IPS-11a (cell line): ENCODE measurements at regions not wholly inside any gene's neighbourhood (a gene's known extent, or its start where the extent isn't known, plus 50 kb on each side); places are given as distances from the start of the nearest gene placed in this dataset.

Experiments used
- H3K4me3 ChIP-seq: one replicate; pipeline ENCODE4 v1.5.1; 2013; ENCODE audit warnings: low read depth, low read length, control low read depth

DNA sequence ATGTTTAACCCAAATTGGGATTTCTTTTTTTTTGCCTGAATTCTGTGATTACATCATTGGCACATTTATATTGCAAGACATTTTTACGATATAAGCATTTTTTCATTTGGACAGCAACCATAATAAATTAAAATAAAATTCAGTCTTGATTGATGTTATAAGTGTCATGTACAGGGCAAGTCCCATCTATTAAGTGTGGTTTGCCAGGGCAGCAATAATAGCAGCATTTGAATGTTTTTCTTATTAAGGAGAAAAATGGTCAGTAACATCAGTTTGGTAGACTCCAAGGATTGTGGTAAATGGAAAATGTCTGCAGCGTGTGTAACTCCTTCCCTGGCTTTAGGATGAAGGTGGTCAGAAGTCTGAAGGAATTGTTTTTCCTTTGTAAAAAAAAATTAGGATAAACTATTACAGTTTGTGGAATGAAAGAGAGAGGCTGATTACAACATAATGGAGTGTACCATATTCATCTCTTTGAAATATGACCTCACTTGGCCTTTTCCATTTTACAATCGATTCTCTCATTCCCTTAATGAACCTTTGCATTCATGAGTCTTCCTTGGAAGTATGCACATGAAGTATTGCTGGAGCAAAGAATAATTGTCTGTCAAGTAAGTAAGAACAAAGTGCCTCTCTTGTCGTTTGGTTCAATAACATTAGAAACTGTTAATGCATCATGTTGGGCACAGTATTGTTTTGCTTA, 405.4 kb upstream of the THRB start:
- no peak overlapping the region for H3K4me3 ChIP-seq

DNA sequence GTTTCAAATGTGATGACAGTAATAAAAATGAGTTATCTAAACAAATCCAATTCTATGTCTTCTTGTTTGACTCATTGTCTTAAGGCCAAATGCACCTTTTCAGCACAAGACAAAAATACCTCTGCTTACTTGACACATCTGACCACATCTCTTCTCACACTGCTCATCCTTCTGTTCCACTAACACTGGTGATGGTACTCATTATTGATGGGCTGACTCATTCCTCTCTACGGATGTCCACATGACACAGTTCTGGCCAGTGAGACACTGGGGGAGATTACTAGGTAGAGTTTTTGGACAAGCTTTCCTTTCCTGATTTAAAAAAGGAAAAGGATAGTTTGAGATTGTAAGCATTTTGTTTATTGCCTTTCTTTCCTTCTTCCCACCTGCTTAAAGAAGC, 410.6 kb upstream of the THRB start:
- no peak overlapping the region for H3K4me3 ChIP-seq

DNA sequence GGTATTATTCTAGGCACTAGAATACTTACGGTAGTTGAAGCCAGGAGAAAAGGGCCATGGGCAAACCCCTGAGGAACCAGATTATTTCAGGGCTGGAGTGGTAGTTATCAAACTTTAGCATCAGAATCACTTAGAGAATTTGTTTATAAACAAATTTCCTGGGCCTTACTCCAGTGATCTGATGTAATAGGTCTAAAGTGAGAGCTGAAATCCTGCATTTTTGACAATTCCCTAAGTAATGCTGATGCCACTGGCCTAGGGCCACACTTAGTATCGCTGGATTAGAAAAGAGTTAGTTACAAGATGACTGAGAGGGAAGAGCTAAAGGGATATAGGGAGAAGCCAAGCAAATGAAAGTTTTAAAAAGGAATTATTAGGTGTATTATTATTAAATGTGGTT, 412.5 kb upstream of the THRB start:
- no peak overlapping the region for H3K4me3 ChIP-seq

DNA sequence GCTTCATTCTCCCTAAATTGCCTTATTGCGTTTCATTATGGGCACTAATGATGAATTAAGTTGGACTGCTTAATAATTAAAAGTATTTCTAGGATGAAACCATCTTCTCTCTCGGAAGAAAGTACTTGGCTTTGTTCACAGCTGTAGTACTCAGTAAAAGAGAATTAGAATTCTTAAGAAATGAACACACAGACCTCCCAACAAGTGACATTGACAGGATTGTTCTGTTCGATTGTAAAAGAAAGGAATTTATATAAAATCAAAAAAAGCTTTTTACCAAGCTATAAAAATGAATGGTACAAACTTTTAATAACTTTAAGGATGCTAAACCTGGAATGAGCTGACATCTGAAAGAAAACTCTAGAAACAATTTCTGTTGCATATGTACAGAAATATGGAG, 416.4 kb upstream of the THRB start:
- no peak overlapping the region for H3K4me3 ChIP-seq

DNA sequence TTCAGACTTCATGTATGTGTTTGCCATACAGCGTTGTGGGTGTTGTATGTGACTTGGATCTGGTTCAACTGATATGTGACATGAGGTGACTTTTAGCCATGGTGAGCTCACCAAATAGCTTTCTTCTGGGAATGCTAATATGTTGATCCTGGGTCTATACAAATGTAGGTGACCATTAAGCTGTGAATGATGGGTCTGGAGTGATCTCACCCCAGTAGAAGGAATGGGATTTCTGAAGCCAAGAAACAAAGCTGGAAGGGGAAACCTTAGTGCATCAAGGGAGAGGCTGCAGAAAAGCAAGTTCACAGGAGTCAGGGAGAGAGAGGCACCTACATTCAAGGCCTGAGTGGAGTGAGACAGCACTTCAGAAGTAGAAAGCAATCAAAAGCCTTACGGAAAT, 421.0 kb upstream of the THRB start:
- no peak overlapping the region for H3K4me3 ChIP-seq

DNA sequence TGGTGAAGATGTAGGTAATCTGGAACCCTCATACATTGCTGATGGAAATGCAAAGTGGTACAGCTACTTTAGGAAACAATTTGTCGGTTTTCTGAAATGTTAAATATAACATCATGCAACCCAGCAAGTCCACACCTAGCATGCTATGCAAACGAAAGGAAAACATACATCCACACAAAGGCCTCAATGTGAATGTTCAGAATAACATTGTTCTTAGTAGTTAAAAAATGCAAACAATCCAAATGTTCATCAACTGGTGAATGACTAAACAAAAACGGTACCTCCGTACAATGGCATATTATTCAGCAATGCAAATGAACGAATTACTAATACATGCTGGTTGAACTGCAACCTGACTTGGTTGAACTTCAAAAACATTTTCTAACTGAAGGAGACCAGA, 423.3 kb upstream of the THRB start:
- no peak overlapping the region for H3K4me3 ChIP-seq

DNA sequence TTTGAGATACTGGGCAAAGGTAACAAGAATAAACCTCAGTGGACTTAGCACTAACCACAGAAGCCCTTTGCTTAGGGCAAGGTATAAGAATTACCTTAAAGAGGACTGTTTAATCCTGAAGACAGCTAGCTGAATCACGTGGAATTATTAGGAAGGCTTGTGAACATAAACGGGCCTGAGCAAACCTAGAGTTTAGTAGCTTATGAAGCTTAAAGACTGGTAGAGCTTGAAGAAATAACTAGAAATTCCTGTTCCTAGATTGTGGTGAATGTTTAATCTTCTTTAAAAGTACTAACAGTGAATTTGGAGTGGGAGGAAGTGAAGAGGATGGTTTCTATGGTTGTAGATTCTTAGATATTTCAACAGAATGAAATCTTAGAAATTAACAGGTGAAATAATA, 428.9 kb upstream of the THRB start:
- H3K4me3 ChIP-seq = no peak overlapping the region

DNA sequence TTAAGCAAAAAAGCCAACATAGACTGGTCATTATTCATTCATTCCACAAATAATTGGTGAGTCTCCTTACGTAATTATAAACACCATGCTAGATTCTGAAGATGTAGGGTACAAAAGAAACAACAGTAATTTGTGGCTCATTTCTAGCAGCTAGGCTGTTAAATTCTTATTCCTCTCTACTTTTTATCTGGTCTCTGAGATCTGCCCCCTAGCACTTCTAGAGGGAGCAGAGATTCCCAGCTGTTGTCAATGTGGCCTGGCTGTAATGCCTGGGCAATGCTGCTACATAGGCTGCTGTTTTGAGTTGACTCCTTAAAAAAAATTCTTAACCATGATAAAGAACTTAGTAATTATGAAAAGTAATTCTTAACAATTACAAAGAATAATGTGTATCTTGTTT, 434.9 kb upstream of the THRB start:
- no peak overlapping the region for H3K4me3 ChIP-seq

DNA sequence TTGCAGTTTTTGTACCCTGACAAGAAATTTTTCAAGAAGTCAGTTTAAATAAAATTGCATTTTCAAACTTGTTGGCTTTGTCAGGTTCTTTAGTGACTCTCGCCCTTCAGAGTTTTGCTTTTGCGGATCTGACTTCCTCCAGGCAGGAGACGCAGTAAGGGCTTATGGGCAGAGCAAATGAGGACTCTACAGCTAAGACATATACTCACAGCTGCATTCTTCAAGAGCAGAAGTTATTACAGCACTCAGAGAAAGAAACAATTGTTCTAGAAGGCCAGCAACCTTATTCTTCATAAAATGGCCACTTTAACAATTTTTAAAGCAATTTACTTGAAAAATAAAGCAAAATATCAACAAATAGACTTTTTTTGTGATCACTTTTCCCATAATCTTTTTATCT, 438.8 kb upstream of the THRB start:
- H3K4me3 ChIP-seq = no peak overlapping the region

DNA sequence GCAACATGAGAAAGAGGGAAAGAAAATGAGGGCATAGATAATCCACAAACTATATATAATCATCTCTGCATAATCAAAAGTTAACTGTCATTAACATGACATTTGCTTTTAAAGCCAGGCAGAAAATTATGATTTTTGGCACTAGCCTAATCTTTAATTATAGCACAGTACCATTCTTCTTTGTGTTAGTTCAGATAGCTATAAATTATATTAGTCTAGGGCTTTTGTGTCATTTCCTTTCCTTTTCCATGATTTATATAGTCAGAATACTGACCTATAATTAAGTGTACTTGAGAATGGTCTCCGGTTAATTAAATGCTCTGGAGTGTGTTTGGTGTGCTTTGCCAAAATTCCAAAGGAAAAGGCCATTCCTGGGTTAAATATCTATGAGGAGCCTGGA, 441.9 kb upstream of the THRB start:
- H3K4me3 ChIP-seq = no peak overlapping the region

DNA sequence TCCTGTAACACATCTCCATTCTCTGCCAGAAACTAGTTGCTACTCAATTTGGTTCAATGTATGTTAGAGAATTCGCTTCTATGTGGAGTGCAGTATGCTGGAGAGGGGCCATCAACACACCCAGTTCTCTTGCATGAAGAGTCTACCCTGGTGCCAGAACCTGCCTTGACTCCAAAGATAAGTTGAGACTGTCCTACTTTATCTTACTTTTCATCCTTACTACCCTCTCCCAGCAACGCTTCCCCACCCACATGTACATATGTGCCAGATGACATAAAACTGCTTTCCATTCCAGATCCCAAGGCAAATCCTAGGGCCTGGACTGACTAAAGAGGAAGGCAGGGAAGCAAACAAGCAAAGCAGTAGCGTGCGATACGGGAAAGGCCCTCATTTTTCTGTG, 442.6 kb upstream of the THRB start:
- no peak overlapping the region for H3K4me3 ChIP-seq

DNA sequence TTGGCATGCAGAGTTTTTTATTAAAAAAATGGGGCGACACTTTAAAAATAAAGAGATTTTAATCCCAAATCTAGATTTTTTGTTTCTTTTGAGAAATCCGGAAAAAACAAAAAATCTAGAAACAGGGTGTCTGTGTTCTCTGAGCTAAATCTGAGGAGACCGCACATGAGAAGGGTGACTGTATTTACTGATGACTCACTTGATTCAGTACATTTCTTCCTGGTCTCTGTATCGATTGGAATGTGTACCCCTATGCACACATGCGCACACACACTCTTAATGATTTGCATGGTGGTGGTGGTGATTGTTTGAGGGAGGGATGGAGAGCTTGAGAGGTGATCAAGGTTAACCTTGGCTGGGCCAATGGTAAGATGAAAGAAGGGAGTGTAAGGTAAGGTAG, 443.1 kb upstream of the THRB start:
- no peak overlapping the region for H3K4me3 ChIP-seq

DNA sequence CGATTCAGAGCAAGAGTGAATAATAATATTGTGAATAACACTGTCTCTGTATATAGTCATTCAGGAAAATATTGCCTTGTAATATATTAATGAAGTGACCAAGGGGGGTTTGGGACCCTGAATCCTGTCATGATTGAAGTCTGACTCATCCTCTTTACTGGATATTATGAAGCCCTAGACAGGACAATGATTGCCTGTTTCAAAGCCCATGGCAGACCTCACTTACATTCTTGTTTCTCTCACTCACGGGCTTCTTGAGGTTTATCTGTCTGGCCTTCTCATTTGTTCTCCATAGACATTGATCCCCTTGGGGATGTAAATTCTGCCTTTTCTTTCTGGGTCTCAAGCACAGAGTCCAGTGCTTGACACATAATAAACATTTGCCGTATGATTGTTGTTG, 449.3 kb upstream of the THRB start:
- no peak overlapping the region for H3K4me3 ChIP-seq

DNA sequence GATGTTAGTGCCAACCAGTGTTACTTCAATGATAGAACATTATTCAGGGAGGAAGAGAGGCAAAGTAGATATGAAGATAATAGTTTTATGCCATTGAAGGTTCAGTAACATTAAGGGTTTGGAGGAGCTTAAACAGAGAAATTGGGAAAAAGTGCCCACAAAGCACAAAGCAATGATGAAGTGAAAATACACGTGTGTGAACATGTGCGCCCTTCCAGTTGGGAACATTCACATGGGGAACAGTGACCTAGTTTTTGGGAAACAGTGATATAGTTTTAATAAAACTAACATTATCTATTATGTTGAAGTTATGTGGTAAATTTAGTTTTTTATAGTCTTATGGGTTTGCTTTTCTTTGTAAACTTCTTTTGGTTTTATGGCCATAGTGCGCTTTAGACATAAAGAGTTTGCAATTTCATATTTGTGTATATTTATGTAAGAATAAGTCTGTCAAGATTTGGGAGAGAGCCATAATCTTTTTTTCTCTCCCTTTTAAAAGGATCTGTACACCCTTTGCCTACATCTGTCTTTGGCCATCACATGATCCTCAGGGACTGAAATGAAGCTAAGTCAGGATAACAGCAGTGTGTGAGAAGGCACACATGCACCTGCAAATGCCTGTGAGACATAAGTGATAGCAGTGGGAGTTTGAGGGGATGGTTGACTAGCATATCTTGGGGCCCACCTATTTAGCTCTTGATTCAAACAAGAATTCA, 450.3 kb upstream of the THRB start:
- H3K4me3 ChIP-seq = no peak overlapping the region

DNA sequence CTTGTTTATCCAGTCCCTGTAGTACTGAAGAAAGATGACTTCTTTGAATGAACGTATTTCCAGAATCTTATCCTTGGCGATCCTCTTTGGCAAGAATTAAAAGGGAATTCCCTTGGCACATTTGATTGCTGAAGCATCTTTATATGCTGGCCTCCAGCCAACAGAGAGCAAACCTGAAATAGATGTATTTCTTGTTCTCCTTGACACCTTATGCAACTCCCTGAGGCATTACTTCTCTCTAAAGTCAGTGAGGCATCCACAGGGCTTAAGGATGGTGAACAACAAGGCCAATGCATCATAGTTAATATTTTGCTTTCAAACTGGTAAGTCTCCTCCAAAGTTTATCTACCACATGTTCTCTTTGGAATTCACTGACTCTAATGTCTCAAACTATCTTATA, 450.9 kb upstream of the THRB start:
- no peak overlapping the region for H3K4me3 ChIP-seq

DNA sequence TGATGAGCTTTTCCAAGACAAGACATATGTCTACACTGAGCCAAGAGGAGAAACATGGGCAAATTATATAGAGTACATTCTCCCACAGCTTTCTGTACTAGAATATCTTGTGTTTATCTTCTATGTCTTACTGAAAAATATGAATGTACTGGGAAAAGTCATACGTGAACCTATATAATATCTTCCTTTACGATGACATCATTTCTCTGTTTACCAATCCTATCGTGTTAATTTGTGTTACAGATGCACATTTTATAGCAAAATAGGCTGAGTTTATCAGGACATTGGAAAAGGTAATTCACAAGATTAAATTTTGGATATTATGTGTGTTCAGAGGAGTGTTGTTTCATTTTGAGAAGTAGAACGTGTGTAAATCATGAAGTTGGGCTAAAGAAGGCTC, 452.5 kb upstream of the THRB start:
- H3K4me3 ChIP-seq = no peak overlapping the region

DNA sequence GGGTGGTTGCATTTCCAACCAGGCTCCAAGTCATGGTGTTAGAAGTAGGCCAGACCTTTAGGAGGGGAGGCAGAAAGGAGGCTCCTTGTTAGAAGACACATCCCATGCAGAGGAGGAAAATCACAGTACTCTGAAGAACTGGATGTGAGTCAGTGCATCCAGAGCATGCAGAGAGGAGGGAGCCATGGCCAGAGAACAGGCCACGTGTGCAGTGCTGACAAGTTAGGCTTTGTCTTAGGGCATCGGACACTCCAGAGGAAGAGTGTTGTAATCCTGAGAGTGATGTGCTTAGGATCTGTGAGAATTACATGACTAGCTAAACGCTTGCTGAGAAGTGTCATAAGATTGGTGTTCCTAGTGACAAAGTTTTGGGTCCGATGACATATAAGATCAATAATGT, 456.5 kb upstream of the THRB start:
- H3K4me3 ChIP-seq = no peak overlapping the region

DNA sequence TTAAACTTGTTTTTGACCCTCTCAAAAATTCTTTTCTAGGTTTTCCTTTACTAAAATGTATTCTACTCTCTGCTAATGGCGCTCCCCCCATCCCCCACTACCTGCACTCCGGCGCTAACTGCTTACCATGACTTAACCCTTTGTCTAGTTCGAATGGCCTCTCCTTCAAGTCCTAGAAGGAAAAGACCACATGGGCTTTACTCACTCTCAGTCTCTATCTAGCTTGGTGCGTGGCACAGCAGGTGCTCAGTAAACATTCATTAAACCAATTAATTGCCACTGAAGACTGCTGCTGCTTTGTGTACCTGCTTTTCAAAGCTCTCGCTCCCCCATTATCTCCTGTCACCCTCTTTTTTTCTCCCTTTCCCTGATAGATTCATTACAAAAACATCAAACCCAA, 457.7 kb upstream of the THRB start:
- no peak overlapping the region for H3K4me3 ChIP-seq

DNA sequence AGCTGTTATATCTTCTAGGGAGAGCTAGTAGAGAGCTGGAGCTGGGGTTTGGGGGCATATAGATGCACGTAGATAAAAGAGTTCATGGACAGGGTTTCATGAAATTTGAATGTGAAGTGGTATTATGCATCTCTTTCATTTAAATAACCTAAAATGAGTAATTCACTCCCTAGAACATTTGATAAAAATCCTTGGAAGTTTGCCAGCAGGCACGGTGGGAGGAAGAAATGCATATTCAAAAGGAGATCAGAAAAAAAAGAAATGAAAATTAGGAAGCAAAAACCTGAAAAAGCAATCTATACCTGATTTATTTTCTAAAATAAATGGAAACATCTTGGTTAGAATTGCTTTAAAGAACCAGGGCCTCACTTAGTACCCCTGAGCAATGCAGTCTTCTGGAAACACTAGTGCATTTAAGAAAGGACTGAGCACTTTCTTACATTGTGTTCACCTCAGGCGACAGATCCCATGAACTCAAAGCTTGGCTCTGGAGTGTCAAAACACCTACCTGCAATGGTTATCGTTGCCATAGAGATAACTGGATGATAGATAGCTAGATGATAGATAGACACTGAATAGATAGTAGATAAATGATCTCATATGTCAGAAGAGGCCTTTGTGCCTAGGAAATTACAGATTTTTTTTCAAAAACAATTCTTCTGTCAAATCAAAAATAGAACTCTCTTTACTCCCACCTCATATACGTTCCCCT, 458.6 kb upstream of the THRB start:
- no peak overlapping the region for H3K4me3 ChIP-seq

DNA sequence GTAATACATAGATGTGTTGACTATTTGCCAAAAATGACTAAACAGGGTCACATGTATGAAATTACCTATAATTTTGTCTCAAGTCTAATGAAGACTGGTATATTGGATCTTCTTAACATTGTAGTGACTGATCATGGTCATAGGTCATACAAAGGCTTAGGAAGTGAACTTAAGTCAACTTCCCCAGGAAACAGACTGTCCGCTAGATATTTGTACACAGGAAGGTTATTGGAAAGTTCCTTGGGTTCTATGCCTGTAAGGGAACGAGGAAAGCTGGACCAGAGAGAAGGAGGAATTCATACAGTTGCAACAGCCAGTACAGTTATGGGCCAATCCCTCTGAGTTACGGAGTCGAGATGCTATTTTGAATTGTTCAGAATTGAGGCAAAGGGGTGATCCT, 462.0 kb upstream of the THRB start:
- H3K4me3 ChIP-seq = no peak overlapping the region

DNA sequence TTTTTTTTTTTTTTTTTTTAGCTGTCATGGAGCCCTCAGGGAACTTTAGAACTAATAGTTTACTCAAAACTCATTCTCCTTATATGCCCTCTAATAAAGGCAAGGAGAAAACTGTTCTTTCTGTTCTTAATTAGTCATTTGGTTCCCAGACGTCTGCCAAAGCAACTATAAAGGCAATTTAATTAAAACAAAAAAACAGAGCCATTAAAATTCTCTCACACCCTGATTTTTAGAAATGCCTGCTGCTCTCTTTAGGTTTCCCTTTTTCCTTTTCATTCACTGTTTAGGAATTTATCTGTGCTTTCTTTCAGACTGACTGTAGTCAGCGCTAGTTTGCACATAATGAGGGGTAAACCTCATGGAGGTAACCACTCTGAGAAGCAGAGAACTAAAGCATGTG, 463.6 kb upstream of the THRB start:
- H3K4me3 ChIP-seq = no peak overlapping the region

DNA sequence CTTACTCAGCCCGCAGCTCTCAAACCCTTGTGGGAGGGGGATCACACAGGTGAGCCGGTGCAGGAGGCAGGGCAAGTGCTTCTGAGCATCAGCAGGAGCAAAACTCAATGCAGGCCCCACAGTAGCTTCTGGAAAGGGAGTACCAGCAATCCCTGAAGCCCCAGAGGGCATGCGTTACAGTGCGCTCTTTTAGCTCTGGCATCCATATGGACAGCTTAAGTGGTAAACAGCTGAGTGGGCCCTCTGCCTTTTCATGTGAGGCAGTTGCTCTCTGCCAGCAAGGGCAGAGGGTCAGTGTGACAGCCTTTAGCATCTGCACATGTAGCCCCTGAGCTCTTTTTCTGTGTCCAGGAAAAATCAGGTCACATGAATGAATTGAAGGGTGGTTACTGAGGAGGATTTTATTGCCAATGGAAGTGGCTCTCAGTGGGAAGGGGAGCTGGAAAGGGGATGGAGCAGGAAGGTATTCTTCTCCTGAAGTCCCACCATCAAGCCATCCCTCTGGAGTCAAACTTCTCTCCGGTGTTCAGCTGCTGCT, 464.3 kb upstream of the THRB start:
- no peak overlapping the region for H3K4me3 ChIP-seq
